Stimulated activated CD4-positive, alpha-beta T cell treated with anti-CD3 and anti-CD28 coated beads, Interleukin-12 subunit alpha, Interleukin-12 subunit beta, amount 100 ng/mL, for 48 hours (primary cell): ENCODE measurements at regions not wholly inside any gene's neighbourhood (a gene's known extent, or its start where the extent isn't known, plus 50 kb on each side); places are given as distances from the start of the nearest gene placed in this dataset.

Source experiments
- DNase-seq, 3 donors: peaks; one replicate each; pipeline ENCODE4 v3.0.0-alpha.2; 2020; ENCODE audit warnings: low read depth in 2 of 3, low spot score in 1 of 3

DNA sequence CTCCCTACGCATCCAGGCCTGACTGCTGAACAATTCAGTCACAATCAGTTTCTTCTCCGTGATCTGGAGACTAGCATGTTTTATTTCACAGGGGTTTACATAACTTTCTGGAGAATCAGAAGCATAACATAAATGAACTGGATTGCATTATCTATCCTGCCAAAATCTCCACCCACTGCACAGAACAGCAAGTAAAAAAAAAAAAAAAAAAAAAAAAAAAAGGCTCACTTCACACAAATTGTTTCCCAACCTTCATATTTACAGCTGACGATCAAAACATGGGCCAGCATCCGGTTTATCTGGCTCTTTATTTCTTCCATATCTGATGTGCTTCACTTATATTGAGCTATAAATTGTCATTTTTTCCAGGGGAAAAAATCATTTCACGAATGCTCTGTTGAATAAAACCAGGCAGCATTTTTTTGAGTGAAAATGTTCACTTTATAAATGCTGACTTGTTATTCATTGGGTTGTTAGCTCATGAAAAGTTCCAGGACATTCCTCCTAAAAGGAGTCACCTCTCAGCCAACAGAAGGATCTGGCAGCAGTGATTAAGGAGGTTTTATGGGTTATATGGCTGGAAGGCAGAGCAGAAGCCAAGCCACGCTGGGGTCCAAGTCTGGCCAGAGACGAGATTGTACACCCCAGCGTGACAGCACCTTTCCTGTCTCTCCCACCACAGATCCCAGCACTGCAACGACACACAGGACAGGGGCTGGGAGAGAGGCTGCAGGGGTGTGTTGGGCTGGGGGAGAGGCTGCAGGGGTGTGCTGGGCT lies 51.2 kb upstream of the GLI2 start:
- DNase-seq: no peak

DNA sequence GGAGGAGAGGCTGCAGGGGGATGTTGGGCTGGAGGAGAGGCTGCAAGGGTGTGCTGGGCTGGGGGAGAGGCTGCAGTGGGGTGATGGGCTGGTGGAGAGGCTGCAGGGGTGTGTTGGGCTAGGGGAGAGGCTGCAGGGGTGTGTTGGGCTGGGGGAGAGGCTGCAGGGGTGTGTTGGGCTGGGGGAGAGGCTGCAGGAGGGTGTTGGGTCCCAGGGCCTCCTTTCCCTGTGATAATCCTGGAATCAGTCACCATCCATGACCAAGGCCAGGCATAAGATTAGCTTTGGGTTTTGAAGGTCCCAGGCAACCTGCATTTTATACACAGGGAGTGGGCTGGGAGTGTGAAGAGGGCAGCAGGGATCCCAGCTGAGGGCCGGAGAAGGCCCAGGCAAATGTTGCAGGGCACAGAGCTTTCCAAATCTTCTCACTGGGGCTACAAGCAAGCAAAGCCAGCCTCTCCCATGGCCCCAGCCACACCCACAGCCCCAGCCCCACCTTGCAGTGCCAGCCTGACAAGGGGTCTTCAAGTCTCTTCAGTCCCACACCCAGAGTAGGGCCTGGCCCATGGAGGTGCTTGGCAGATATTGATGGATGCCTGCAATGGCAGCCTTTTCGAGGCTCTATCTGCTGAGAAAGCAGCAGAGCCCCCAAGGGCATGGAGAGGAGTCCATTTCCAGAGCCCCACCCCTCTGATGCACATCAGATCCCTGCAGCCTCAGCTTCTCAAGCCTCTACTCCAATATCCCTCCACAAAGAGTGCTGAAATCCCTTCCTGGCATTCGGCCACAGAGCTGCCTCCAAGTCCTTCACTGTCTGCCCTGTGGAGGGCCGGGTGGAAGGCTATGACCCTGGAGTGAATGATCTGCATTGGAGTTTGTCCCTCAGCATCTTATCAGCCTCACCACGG lies 50.3 kb upstream of the GLI2 start:
- no peak for DNase-seq
